B cell (primary cell): ENCODE measurements at regions not wholly inside any gene's neighbourhood (a gene's known extent, or its start where the extent isn't known, plus 50 kb on each side); places are given as distances from the start of the nearest gene placed in this dataset.

ENCODE experiments used
- CTCF ChIP-seq: fragments of 200-600 bp; IDR thresholded peaks from one replicate; pipeline ENCODE4 v1.8.0; 2022; ENCODE audit warnings: antibody characterized with exemption, mild to moderate bottlenecking
- EZH2 ChIP-seq: IDR thresholded peaks from 2 replicates; pipeline ENCODE4 v1.6.1; 2012; ENCODE audit warnings: borderline replicate concordance, low read depth, mild to moderate bottlenecking, moderate library complexity, low read length; ENCODE audit not compliant: insufficient read depth, poor library complexity, severe bottlenecking

DNA sequence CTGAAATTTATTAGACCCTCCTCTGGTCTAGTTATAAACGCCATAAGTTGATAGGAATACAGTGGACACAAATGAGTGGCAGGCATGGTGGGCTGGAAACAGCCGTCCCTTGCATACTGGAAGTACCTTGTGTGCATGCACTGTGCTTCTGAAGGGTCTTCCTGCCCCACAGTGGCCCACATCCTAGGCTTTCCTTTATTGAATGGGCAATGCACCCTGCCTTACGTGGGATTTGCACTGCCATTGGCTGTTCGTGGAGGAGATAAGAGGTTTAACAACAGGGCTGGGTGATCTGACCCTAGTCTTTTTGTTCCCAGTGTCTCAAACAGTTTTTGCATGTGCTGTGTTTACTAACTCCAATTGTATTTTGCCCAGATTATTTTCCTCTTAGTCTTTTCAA lies 480.8 kb downstream of the GADD45G start:
- no peak for TF ChIP-seq CTCF
- no peak for TF ChIP-seq EZH2
